ENCODE measurements at regions not wholly inside any gene's neighbourhood (a gene's known extent, or its start where the extent isn't known, plus 50 kb on each side); places are given as distances from the start of the nearest gene placed in this dataset.

- DNase-seq: peak; percentile 86
These were observed 193.0 kb upstream of the PITRM1 start for GRCh38 chr10:3365630-3366029.

- DNase-seq: peak; percentile 23
These were observed 192.3 kb upstream of the PITRM1 start for GRCh38 chr10:3364768-3365480.

- no peak for DNase-seq
These were observed 190.9 kb upstream of the PITRM1 start for GRCh38 chr10:3363311-3364045.

- DNase-seq: no peak
These were observed 189.8 kb upstream of the PITRM1 start for GRCh38 chr10:3362394-3362793.

- no peak for DNase-seq
These were observed 189.1 kb upstream of the PITRM1 start for GRCh38 chr10:3361640-3362039.

GRCh38 chr10:3357737-3358136 is 185.2 kb upstream of the PITRM1 start:
- DNase-seq: no peak

- no peak for DNase-seq
These were observed 183.0 kb upstream of the PITRM1 start for GRCh38 chr10:3355536-3355935.

- DNase-seq: no peak
These were observed 181.8 kb upstream of the PITRM1 start for GRCh38 chr10:3354174-3354900.

GRCh38 chr10:3353235-3353634 is 180.7 kb upstream of the PITRM1 start:
- DNase-seq: no peak

- DNase-seq: no peak
These were observed 178.2 kb upstream of the PITRM1 start for GRCh38 chr10:3350617-3351258.

GRCh38 chr10:3350205-3350604 is 177.6 kb upstream of the PITRM1 start:
- no peak for DNase-seq

- DNase-seq: no peak
These were observed 176.0 kb upstream of the PITRM1 start for GRCh38 chr10:3348564-3348963.

- no peak for DNase-seq
These were observed 175.0 kb upstream of the PITRM1 start for GRCh38 chr10:3347413-3348182.

GRCh38 chr10:3346851-3347250 is 174.3 kb upstream of the PITRM1 start:
- DNase-seq: no peak

GRCh38 chr10:3342771-3343170 is 170.2 kb upstream of the PITRM1 start:
- DNase-seq: no peak

GRCh38 chr10:3340127-3340730 is 167.6 kb upstream of the PITRM1 start:
- no peak for DNase-seq

GRCh38 chr10:3339531-3339950 is 167.0 kb upstream of the PITRM1 start:
- no peak for DNase-seq

GRCh38 chr10:3339121-3339520 is 166.5 kb upstream of the PITRM1 start:
- DNase-seq: no peak

- DNase-seq: no peak
These were observed 165.2 kb upstream of the PITRM1 start for GRCh38 chr10:3337741-3338140.

- no peak for DNase-seq
These were observed 164.2 kb upstream of the PITRM1 start for GRCh38 chr10:3336673-3337293.

- no peak for DNase-seq
These were observed 160.8 kb upstream of the PITRM1 start for GRCh38 chr10:3333426-3333825.
